Upper lobe of right lung (tissue), 1 donor: ENCODE measurements at regions not wholly inside any gene's neighbourhood (a gene's known extent, or its start where the extent isn't known, plus 50 kb on each side); places are given as distances from the start of the nearest gene placed in this dataset.

Source experiments
- ATAC-seq: fragments of 200-7000 bp; cut with Tn5 transposase; one replicate; pipeline ENCODE4 v1.9.1; 2020; ENCODE audit warnings: mild to moderate bottlenecking, moderate library complexity
- DNase-seq: peaks from one replicate; pipeline ENCODE4 v3.0.0-alpha.2; 2020
- H3K27ac ChIP-seq: fragments of 200-600 bp; one replicate; pipeline ENCODE4 v1.8.0; 2022
- H3K27me3 ChIP-seq: fragments of 200-600 bp; one replicate; pipeline ENCODE4 v1.8.0; 2022; ENCODE audit warnings: mild to moderate bottlenecking
- H3K36me3 ChIP-seq: fragments of 200-600 bp; one replicate; pipeline ENCODE4 v1.8.0; 2022
- H3K4me1 ChIP-seq: fragments of 200-600 bp; one replicate; pipeline ENCODE4 v1.8.0; 2022
- H3K4me3 ChIP-seq: fragments of 200-600 bp; one replicate; pipeline ENCODE4 v1.8.0; 2022; ENCODE audit warnings: mild to moderate bottlenecking
- H3K9me3 ChIP-seq: fragments of 200-600 bp; one replicate; pipeline ENCODE4 v1.8.0; 2022
- intact Hi-C: fragments of 100-400 bp; cut with DNase I; formaldehyde crosslinking; loops from one replicate; pipeline ENCODE4 v1.11.0; 2022
- TF ChIP-seq, protein P1 (sequence below): fragments of 200-600 bp; IDR thresholded peaks from one replicate; pipeline ENCODE4 v1.8.0; 2022; ENCODE audit warnings: antibody characterized with exemption
- donor health status: DM: no; HTN: yes; CAD: no; lungs with severe emphysema.

DNA sequence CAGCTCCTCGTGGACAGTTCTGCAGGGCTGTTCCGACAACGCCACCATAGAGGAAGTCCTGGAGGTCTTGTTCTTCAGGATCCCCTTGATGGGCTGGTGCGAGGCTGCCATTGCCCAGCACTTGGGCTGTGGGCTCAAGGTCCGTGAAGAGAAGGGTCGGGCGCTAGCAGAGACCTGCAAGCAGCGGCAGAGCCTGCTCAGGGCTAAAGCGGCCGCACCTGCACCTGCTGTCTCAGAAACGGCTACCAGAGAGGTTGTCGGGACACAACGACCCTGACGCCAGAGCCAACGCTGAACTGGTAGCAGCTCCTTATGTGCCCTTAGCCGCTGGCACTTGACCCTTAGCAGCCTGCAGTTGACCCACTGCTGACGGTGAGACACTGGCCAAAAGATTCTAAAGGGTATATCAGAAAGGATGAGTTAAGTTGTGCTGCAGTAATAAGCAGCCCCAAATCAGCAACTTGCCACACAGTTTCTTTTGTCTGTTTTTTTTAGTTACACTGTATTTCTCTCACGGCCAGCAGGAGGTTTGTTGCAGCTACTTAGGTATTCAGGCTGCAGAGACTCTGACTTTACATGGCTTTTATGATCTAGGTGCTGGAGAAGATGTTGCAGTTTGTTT is 55.5 kb upstream of the ST6GAL2 start:
- Histone ChIP-seq H3K9me3 (no peaks in the 10 kb centered on the region), H3K36me3 (no peaks in the 10 kb centered on the region), H3K27me3 (no peaks in the 10 kb centered on the region), H3K4me3 (no peak overlapping the region), H3K27ac (no peak overlapping the region), H3K4me1 (no peaks in the 10 kb centered on the region)
- TF ChIP-seq, protein P1, sequence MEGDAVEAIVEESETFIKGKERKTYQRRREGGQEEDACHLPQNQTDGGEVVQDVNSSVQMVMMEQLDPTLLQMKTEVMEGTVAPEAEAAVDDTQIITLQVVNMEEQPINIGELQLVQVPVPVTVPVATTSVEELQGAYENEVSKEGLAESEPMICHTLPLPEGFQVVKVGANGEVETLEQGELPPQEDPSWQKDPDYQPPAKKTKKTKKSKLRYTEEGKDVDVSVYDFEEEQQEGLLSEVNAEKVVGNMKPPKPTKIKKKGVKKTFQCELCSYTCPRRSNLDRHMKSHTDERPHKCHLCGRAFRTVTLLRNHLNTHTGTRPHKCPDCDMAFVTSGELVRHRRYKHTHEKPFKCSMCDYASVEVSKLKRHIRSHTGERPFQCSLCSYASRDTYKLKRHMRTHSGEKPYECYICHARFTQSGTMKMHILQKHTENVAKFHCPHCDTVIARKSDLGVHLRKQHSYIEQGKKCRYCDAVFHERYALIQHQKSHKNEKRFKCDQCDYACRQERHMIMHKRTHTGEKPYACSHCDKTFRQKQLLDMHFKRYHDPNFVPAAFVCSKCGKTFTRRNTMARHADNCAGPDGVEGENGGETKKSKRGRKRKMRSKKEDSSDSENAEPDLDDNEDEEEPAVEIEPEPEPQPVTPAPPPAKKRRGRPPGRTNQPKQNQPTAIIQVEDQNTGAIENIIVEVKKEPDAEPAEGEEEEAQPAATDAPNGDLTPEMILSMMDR = no peak
- intact Hi-C loops = no loop called here
- DNase-seq (no peak), ATAC-seq (no peak)

DNA sequence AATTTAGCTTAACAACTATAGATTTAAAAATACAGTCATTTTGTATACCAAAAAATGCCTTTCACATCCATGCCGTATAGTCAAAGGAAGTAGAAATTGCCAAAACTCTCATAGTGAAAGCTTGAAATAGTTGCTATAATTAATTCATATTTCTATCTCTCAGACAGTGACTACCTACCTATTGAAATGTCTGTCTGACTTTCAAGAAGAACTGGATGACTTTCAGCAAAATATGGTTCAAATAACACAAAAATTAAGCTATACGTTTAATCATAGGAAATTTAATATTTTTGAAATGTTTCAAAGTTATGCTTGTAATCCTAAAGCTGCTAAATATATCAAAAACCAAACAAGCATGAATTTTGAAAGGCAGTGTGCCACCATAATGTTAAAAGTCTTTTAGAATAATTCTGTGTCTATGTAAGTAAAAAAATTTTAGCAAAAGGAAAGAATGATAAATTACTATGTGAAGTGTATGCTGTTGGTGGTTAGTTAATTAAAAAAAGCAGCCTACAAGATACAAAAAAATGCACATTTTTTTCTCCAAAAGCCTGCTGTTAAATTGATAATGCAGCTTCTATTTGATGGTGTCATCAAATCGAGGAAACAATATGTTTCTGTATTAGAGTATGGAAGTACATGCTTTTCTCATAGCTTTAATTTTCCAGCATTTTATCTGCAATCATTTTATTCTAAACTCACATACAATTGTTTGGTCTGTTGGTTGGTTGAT is 57.7 kb upstream of the ST6GAL2 start:
- Histone ChIP-seq H3K27me3 (no peaks in the 10 kb centered on the region), H3K36me3 (no peaks in the 10 kb centered on the region), H3K27ac (no peak overlapping the region), H3K4me3 (no peak overlapping the region), H3K4me1 (no peaks in the 10 kb centered on the region), H3K9me3 (no peaks in the 10 kb centered on the region)
- DNase-seq = no peak
- ATAC-seq = no peak
- intact Hi-C loops = no loop called here
- TF ChIP-seq, protein P1 = no peak

DNA sequence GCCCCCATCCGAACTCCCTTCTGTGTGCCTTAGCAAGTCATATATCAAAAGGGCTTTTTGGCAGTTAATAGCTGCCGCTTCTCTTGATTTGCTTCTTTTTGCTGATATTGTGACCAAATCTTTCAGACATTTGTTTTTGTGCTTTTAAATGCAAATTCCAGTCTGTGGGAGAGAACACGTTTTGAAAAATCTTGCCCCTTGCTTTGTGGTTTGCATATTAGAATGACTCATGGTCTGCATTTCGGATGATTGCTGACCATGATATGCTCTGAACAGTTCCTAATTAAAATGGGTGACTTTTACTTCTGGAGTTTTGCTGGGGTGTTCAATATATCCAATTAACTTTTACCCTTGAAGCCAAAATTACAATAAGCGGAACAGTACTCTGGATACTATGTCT is 58.2 kb upstream of the ST6GAL2 start:
- Histone ChIP-seq H3K4me3 (no peak overlapping the region), H3K27me3 (no peaks in the 10 kb centered on the region), H3K9me3 (no peaks in the 10 kb centered on the region), H3K4me1 (no peaks in the 10 kb centered on the region), H3K36me3 (no peaks in the 10 kb centered on the region), H3K27ac (no peak overlapping the region)
- TF ChIP-seq, protein P1 = no peak
- DNase-seq = no peak
- intact Hi-C loops = no loop called here
- no peak for ATAC-seq

DNA sequence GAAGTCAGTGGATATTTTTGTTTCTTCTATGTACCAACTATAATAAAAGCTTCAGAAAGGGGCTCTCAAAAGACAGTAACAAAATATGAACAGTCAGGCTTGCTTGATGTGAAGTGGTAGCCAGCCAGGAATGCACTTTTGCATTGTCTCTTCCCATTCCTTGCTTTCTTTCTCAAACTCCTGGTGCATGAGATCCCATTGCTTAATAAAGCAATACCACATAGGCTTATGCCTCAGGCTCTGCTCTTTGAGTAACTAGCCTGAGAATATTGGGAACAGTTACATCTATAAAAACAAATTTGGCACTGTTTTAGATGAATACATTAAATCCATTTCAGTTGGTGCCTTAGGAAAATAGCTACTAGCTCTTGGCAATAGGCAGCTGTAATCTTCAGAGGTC is 62.6 kb upstream of the ST6GAL2 start:
- H3K27ac ChIP-seq = no peak overlapping the region
- H3K36me3 ChIP-seq = no peaks in the 10 kb centered on the region
- no peaks in the 10 kb centered on the region for H3K27me3 ChIP-seq
- DNase-seq = no peak
- intact Hi-C loops = no loop called here
- TF ChIP-seq, protein P1 = no peak
- no peaks in the 10 kb centered on the region for H3K9me3 ChIP-seq
- no peak overlapping the region for H3K4me3 ChIP-seq
- no peak for ATAC-seq
- no peaks in the 10 kb centered on the region for H3K4me1 ChIP-seq

DNA sequence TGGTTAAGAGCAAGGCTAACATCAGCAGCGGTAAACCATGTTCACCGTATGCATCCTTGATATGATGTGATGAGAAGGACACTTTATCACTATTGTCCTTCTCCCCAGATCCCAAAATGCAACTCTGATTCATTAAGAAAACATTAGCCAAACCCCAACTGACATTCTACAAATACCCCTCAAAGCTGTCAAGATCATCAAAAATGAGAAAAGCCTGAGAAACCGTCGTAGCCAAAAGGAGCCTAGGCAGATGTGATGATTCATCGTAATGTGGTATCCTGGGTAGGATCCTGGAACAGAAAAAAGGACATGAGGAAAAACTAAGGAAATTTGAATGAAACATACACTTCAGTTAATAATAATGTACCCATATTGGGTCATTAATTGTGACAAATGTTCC is 67.3 kb upstream of the ST6GAL2 start:
- H3K27ac ChIP-seq = no peak overlapping the region
- no peaks in the 10 kb centered on the region for H3K27me3 ChIP-seq
- ATAC-seq (no peak), DNase-seq (no peak)
- no peaks in the 10 kb centered on the region for H3K9me3 ChIP-seq
- intact Hi-C loops = no loop called here
- H3K36me3 ChIP-seq = no peaks in the 10 kb centered on the region
- TF ChIP-seq, protein P1 = no peak
- H3K4me3 ChIP-seq = no peak overlapping the region
- no peaks in the 10 kb centered on the region for H3K4me1 ChIP-seq
